Suprapubic skin (tissue), 4 donors: ENCODE measurements at regions not wholly inside any gene's neighbourhood (a gene's known extent, or its start where the extent isn't known, plus 50 kb on each side); places are given as distances from the start of the nearest gene placed in this dataset.

Source experiments
- CTCF ChIP-seq, 2 donors: fragments of 200-600 bp in 1 of 2; fragments of 450-650 bp in 1 of 2; sonication (generic) in 1 of 2; IDR thresholded peaks; one replicate each; pipeline ENCODE4 v1.5.1; 2016 to 2019; ENCODE audit warnings: antibody characterized with exemption in 2 of 2, mild to moderate bottlenecking in 1 of 2, moderate library complexity in 1 of 2
- EP300 ChIP-seq: sonication (generic); formaldehyde crosslinking; IDR thresholded peaks from one replicate; pipeline ENCODE4 v1.6.1; 2017; ENCODE audit warnings: antibody characterized with exemption
- POLR2AphosphoS5 ChIP-seq, 3 donors: sonication (generic); formaldehyde crosslinking; IDR thresholded peaks; one replicate each; pipeline ENCODE4 v1.6.1; 2017; ENCODE audit warnings: antibody characterized with exemption in 3 of 3

GRCh38 chr4:159542296-159542695 is 439.4 kb downstream of the RAPGEF2 start:
- TF ChIP-seq POLR2AphosphoS5 (IDR thresholded peaks at IDR 0.05) (no peak), EP300 (no peak), CTCF (IDR thresholded peaks at IDR 0.05) (no peak)
